Bronchial epithelial cell (primary cell): ENCODE measurements at regions not wholly inside any gene's neighbourhood (a gene's known extent, or its start where the extent isn't known, plus 50 kb on each side); places are given as distances from the start of the nearest gene placed in this dataset.

Experiments
- DNase-seq: peaks from one replicate; pipeline ENCODE4 v3.0.0-alpha.2; 2010; ENCODE audit warnings: low read depth
- FAIRE-seq: peaks from 2 replicates; lab custom pipeline; 2011; peaks lifted over from hg19 to GRCh38; lab: Jason Lieb, UNC
- H3K27me3 ChIP-seq: 2 replicates; pipeline ENCODE4 v1.5.1; 2011; ENCODE audit warnings: low read length; ENCODE audit not compliant: control insufficient read depth, insufficient read depth
- H3K36me3 ChIP-seq: 2 replicates; pipeline ENCODE4 v1.5.1; 2011; ENCODE audit warnings: low read length; ENCODE audit not compliant: control insufficient read depth, insufficient read depth
- H3K4me3 ChIP-seq: 2 replicates; pipeline ENCODE4 v1.5.1; 2011; ENCODE audit warnings: mild to moderate bottlenecking, low read depth, low read length, control low read depth
- TF ChIP-seq, protein P1 (sequence below): IDR thresholded peaks from 2 replicates; pipeline ENCODE4 v1.5.1; 2011; ENCODE audit warnings: mild to moderate bottlenecking, moderate library complexity, low read length, control low read depth, inconsistent platforms; ENCODE audit not compliant: insufficient read depth, severe bottlenecking

DNA sequence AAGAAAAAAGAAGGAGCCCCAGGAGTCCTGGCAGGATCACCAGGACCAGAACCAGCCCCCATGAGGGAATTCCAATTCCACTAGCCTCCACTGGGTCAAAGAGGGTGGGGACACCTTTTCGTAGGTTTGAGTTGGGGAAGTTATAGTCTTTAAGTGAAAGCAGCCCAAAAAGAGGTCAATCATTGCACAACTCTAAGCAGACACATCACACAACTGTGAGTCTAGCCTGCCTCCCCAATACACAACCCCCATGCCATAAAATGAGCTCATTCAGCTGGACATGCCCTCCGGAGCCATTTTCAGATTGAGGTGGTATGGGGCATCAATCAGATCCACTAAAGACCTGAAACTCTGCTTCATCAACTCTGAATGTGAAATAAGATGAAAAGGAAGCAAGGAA lies 179.9 kb downstream of the NPHP4 start:
- H3K27me3 ChIP-seq, result no peaks in the 10 kb centered on the region
- no peak overlapping the region for H3K4me3 ChIP-seq
- TF ChIP-seq, protein P1, sequence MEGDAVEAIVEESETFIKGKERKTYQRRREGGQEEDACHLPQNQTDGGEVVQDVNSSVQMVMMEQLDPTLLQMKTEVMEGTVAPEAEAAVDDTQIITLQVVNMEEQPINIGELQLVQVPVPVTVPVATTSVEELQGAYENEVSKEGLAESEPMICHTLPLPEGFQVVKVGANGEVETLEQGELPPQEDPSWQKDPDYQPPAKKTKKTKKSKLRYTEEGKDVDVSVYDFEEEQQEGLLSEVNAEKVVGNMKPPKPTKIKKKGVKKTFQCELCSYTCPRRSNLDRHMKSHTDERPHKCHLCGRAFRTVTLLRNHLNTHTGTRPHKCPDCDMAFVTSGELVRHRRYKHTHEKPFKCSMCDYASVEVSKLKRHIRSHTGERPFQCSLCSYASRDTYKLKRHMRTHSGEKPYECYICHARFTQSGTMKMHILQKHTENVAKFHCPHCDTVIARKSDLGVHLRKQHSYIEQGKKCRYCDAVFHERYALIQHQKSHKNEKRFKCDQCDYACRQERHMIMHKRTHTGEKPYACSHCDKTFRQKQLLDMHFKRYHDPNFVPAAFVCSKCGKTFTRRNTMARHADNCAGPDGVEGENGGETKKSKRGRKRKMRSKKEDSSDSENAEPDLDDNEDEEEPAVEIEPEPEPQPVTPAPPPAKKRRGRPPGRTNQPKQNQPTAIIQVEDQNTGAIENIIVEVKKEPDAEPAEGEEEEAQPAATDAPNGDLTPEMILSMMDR, result no peak
- H3K36me3 ChIP-seq, result no peaks in the 10 kb centered on the region
- DNase-seq (no peak), FAIRE-seq (no peak)

DNA sequence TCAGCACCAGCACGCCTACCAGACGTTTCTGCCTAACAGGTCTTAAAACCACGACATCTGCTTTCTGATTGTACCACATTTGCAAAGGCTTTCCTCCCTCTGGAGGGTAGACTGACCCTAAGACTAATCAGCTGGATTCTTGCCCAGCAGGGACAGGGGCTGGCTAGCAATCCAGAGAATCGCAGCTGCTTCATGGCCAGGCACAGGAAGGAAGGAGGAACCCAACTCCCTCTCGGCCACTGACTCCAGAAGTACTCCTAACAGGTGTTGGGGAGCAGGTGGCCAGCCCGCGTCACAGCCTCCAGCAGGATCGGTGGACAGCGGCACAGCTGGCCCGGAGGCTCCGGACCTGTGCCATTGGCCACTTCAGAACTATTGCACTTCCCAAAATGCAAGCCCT lies 180.8 kb downstream of the NPHP4 start:
- Histone ChIP-seq H3K36me3 (no peaks in the 10 kb centered on the region), H3K4me3 (no peak overlapping the region), H3K27me3 (no peaks in the 10 kb centered on the region)
- FAIRE-seq, result no peak
- DNase-seq, result no peak
- TF ChIP-seq, protein P1, result no peak

DNA sequence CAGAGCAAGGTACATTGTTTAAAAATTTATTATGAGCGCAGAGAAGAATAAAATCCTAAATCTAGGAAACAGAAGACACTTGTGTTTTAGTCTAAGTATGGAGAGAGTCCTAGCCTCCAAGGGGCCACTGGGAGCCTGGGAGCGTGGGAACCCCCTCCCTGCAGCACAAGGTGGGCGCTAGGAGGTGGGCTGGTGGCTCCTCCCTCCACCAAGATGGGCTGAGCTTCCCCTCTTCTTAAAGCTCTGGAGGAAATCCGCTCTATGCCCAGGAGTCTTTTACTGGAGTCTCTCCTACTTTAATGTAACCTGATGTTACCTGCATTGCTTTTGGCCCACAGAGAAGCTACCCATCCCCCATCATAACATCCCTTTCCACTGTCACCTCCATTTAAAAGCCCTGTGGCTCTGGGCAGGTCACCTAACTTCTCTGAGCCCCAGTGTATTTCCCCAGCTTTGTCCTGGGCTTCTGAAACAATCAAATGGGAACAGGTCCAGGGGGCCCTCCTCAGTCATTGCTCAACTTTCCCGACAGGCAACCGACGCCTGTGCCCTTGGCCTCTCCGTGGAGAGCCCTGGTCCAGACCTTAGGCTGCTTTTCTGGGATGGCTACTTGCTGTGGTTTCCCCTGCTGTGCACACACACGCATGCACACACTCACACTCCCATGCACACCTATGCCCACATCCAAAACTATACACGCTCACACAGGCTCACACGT lies 181.5 kb downstream of the NPHP4 start:
- no peak for DNase-seq
- no peak overlapping the region for H3K4me3 ChIP-seq
- TF ChIP-seq, protein P1, result no peak
- H3K36me3 ChIP-seq, result no peaks in the 10 kb centered on the region
- H3K27me3 ChIP-seq, result no peaks in the 10 kb centered on the region
- no peak for FAIRE-seq

DNA sequence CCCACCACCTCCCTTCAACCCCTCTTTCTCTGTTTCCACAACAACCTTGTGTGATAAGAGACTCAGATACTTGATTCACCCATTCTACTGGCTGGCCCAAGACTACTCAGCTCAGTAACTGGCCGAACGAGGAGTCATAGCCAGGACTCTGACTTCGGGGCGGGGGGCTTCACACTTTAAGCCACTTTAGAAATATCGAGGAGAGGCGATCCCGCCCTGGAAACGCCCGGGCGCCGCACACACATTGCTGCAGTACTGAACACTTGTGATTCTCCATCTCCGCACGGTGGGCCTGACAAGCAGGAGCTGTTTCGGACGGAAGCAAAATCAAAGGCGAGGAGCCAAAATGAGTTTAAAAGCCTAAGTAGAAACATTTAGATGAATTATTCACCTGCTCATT lies 182.1 kb downstream of the NPHP4 start:
- H3K36me3 ChIP-seq, result no peaks in the 10 kb centered on the region

DNA sequence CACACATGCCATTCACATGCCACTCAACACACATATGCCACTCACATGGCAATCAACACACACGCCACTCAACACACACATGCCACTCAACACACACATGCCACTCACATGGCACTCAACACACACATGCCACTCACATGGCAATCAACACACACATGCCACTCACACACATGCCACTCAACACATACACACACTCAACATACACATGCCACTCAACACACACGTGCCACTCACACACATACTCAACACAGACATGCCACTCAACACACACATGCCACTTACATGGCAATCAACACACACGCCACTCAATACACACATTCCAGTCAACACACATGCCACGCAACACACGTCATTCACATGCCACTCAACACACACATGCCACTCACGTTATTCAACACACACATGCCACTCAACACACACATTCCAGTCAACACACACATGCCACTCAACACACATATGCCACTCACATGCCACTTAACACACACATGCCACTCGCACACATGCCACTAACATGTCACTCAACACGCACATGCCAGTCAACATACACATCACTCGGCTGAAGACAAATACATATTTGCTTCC lies 182.9 kb downstream of the NPHP4 start:
- no peak for DNase-seq
- H3K4me3 ChIP-seq, result no peak overlapping the region
- no peaks in the 10 kb centered on the region for H3K36me3 ChIP-seq
- TF ChIP-seq, protein P1, result no peak
- no peaks in the 10 kb centered on the region for H3K27me3 ChIP-seq
- FAIRE-seq, result no peak

More for the DNA sequence above, 182.1 kb downstream of the NPHP4 start:
- no peaks in the 10 kb centered on the region for H3K27me3 ChIP-seq
- TF ChIP-seq, protein P1, result no peak
- FAIRE-seq, result no peak
- no peak for DNase-seq
- no peak overlapping the region for H3K4me3 ChIP-seq
